ENCODE measurements at regions not wholly inside any gene's neighbourhood (a gene's known extent, or its start where the extent isn't known, plus 50 kb on each side); places are given as distances from the start of the nearest gene placed in this dataset.

DNA sequence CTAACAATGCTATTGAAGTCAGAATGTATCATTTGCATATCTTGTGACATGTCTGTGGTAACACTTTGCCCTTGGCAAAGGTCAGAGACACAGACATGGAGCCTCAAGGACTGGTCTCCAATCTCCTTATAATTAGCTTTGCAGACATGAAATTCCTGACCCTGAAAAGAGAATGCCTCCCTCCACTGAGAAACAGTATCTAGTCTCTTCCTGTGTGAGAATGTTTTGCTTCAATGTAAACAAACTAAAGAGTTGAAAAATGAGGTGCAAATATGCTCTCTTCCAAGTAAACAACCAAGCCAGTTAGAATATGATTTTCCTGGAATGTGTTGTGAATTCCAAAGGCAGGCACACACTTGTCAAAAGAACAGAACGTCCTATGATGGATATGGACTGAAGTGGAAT lies 407.1 kb upstream of the MARCKS start:
- no peak for TF ChIP-seq EZH2 (IDR thresholded peaks at IDR 0.05; ENCODE audit: low read depth, unreplicated experiment)
- TF ChIP-seq NANOG (IDR thresholded peaks at IDR 0.05; ENCODE audit: borderline replicate concordance) = no peak
